Endometrium (tissue), 2 donors: ENCODE measurements at regions not wholly inside any gene's neighbourhood (a gene's known extent, or its start where the extent isn't known, plus 50 kb on each side); places are given as distances from the start of the nearest gene placed in this dataset.
"Not testable (repeated sequence)": the region's sequence is repeated elsewhere in the genome, so short reads cannot be mapped to it uniquely, and the experiment has no call there.

Source experiments
- FAIRE-seq: peaks from 2 replicates; lab custom pipeline; 2012; peaks lifted over from hg19 to GRCh38; lab: Jason Lieb, UNC
- donor health status: control.
- donor health status: control.

DNA sequence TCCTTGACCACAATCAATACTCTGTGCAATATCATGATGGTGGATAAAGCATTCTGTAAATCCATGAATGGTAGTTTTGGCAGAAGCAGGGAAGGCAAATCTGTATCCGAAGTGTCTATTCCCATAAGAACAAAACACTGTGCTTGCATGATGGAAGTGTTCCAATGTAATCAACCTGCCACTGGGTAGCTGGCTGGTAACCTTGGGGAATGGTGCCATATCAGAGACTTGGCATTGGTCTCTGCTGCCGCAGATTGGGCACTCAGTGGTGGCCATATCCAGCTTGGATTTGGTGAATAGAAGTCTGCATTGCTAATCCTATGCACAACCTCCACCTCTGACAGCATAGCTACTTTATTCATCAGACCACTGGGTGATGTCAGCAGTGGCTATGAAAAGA is 114.3 kb upstream of the EMCN start:
- no peak for FAIRE-seq

DNA sequence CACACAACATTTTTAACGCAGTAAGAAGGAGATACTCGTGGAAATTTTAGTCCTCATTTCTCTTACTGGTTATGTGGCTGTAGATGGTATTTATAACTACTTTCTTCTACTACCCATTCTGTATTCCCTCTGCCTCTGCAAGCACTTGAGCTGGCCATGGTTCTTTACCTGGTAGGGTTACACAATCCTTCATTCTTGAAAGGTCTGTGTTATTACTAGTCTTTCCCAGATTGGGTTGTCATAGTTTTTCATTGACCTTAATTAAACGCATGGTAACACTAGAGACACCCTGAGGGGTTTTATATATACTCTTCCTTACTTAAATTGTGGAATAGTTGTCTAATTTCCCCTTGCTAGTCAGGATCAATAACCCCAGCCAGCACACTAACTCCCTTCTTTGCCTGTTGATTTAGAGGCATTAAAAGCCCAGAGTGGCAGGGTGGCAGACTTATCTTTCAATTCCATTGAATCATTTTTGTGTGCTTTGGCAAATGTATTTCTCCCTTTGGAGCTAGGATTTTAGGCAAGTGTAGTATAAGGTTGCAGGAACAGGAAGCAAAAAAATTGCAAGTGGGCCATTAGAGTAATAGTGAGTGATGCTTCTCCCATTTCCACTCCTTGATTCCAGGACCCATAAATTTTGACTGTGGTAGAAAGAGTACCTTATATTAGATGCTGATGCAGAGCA is 113.6 kb upstream of the EMCN start:
- no peak for FAIRE-seq

DNA sequence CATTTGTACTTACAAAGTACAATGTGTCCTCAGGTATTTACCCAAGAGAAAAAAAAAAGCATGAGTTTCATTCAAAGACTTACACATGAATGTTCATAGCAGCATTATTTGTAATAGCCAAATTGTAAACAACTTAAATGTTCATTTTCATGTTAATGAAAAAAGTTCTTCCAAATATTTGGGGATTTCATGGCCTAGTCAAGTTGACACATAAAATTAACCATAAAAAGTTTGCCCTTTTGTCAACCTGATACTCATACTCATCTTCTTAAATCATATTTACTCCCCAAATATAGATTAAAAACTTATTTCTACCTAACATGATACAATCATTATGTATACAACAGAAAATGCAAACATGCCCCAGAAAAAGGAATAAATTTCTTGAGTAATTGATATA is 112.5 kb upstream of the EMCN start:
- FAIRE-seq, result no peak

DNA sequence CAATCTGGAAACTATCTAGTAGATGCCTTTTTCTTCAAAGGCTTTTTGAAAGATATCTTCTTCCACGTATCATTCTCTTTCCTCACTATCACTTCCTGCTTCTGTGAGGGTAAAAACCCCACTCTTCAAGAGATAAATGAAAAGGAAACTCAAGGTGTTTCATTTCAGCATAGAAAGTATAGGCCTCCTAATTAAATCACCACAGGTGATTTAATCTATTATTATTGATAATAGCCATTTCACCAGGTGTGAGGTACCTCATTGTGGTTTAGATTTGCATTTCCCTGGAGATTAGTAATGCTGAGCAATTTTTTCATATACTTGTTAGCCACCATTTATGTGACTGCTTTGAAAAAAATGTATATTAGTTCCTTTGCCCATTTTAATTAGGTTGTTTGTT is 92.0 kb upstream of the EMCN start:
- FAIRE-seq, result no peak

DNA sequence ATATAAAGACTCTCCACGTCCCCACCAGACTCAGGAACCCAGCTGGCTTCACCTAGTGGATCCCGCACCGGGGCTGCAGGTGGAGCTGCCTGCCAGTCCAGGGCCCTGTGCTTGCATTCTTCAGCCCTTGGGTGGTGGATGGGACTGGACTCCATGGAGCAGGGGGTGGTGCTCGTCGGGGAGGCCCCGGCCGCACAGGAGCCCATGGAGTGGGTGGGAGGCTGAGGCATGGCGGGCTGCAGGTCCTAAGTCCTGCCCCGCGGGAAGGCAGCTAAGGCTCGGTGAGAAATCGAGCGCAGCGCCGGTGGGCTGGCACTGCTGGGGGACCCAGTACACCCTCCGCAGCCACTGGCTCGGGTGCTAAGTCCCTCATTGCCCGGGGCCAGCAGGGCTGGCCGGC is 90.8 kb upstream of the EMCN start:
- not testable (repeated sequence) for FAIRE-seq

DNA sequence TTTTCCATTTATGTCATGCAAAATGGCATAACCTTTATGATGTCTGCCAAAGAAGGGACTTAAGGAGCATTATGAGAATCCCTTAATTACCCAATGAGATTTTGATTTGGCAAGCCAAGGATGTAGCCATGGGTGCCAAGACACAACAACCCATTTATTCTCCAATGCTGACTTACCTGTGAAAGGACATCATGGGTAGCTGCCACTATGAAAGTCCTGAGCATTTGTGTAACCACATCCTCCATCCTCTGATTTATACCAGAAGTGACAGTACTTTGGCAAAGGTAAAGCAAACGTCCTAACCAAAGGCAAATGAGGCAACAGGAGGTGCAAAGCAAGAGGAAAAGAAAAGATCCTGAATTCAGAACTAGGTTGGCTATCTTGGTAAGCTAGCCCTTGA is 87.3 kb upstream of the EMCN start:
- FAIRE-seq, result no peak

DNA sequence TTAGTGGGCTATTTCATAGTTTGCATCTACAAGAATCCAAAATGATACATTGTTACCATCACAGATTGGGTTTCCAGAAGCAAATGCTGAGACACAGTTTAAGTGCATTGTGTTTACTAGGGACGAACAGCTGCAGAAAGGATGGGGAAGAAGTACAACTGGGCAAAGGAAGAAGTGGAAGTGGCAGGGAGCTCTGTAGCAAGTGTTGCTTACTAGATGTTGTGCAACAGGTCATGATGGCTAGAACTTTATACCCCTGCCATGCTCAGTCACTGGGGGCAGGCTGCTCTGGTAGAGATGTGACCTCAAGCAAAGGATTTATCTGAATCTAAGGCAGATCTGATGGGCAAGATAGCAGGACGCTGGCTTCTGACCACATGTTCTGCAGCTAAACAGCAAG is 76.1 kb upstream of the EMCN start:
- FAIRE-seq, result no peak

DNA sequence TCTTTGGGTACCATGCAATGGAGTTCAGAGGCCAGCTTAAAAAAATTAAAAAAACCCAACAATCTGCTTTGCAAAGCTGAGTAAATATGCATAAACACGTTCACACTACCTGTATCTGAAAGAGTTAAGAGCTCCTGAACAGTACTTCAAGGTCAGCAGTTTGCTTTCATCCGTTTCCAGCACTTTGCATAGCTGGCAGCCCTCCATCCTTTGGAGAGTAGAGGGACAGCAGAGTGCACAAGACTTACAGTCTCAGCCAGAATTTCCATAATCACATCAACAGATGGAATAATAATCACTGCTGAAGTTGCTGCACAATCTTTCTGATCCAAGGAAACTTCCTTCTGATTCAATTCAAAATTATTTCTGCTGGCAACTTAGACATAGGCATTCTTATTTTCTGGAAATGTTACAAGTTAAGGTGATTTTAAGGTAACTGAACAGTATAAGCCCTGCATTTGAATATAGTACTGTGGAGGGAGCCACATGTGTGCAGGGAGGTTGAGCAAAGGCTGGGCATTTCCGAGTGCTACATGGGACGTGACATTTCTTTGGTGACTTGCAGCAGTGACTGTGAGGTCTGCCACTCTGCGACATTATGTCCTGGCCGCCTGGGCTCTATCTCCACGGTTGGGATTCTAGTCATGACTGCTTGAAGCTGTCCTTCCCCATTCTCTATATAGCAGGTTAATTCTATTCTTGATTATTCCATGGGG is 73.5 kb upstream of the EMCN start:
- FAIRE-seq, result no peak

DNA sequence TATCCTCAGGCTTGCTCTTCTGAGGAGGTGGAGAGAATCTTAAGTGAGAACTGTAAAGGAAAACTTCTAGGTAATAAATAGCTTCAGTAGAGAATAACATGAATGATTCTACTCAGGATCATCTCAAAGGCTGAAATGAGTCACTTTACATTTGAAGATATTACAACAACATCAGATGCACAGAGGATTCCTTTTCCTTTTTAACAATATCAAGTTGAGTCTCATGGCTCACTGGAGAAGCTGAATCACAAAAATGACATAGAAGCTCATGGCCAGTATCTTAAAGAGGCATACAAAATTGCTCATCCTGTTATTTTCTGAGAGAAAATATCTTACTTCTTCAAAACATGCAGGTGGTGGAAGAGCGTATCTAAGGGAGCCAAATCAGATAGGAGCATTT is 72.5 kb upstream of the EMCN start:
- no peak for FAIRE-seq

DNA sequence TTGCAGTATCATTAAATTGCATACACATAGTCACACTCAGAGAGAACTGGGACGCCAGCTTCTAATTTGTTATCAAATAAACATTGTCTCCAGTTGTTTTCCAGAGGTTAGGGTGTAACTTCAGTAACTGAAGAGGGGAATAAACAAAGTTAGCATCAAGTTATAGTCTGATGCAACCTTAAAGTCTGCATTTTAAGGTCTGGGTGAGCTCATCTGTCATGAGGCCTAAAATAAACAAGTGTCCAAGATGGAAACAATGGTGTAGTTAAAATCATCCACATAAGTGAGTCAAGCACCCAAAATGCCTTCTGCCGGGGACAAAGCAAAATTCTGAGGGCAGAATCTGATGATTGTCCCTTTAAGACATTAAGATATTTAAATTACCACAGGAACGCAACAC is 70.3 kb upstream of the EMCN start:
- no peak for FAIRE-seq

DNA sequence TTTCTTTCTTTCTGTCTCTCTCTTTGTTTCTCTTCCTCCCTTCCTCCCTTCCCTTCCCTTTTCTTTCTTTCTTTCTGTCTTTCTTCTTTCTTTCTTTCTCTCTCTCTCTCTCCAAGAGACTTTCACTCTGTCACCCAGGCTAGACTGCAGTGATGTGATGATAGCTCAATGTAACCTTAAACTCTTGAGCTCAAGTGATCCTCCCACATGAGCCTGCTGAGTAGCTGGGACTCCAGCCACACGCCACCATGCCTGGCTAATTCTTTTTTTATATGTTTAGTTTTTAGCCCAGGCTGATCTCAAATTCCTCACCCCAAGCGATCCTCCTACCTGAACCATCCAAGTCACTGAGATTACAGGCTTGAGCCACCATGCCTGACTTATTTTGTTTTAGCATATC is 64.3 kb upstream of the EMCN start:
- no peak for FAIRE-seq

DNA sequence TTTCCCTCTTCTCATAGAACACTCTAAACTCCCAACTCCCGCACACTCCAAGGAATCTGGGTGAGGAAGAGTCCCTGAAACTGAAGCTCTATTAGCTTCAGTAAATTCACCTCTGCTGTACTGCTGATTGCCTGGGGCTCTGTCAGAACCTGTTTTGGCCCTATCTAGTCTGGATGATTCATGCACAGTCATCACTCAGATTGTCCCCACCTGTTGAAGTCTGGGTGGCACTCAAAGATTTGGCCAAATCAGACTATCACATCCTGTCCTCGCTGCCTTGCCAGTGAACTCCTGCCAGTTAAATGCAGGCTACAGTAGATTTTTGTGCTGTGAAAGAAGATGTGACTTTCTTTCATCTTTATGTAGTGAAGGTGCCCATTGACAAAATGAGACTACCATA is 63.5 kb upstream of the EMCN start:
- FAIRE-seq, result no peak

DNA sequence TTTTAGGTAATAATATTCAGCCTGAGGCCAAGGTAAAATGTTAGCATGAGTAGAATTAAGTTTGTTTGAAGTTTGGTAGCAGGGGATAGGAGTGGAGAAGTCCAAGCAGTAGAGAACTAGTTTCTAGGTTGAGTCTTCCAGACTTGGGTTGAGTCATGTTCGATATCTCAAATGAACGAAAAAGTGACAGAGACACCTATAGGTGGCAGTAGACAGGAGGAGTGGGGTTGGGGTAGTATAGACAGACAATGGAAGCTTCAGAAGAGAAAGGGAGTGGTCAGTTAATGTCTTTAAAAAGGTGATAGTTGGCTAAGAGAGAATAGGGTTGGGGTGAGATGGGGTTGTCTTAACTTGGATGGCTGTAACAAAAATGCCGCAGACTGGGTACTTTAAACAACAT is 58.7 kb upstream of the EMCN start:
- no peak for FAIRE-seq

DNA sequence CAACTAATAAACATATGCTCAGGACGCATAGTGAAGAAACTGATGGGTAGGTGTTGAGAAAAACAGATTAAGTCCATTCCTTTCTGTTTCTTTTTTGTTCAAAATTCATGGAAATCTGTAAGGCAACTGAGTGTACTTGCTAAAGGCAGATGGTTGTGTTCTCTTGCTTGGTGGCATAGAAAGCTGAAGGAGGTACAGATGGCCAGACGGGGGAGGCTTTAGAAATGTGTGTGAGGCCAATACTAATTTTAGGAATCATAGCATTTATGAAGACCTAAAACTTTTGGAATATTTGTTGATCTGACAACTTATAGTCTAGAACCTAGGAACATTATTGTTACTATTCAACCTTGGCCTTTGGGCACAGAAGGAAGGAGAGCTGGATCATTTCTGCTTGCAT is 56.8 kb upstream of the EMCN start:
- FAIRE-seq, result no peak

DNA sequence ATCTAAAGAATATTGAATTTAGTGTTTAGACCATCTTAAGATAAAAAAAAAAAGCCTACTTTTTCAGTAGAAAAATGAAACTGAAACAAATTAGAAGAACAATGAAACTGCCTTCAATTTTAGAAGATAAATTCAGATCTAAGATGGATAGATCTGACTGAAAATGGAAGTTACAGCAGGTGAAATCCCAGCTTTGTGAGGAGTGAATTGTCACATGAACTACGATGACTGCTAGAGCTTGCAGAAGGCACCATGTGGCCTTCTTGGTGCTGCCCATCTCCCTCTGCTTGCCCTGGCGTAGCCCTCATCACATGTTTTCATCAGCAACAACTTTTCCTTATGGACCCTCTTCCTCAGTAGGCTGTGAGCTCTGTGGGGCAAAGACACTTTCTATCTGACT is 51.4 kb upstream of the EMCN start:
- FAIRE-seq, result no peak
